ENCODE measurements at regions not wholly inside any gene's neighbourhood (a gene's known extent, or its start where the extent isn't known, plus 50 kb on each side); places are given as distances from the start of the nearest gene placed in this dataset.

DNA sequence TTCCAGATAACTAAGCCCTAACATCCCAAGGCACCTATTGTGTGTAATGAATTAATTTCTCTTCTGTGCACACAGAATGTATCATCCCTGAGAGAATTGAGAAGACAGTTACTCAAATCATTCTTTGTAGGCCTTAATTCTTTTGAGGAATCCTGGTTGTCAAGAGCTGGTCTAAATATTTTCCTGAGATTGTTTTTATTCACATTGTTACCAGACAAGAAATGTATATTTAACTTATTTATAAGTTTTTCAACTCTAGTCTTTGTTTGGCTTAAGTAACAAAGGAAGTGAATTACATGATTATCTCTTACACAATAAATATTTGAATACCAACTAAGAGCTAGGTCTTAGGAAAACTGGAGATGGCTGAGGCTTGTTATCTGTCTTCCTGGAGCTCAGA, 169.4 kb downstream of the DACT1 start:
- dilution Hi-C loops (cut with MboI; ENCODE audit: extremely low pct_ligation_motif_present, low sequenced_read_pairs): no loop called here
- Histone ChIP-seq H3K4me2 (ENCODE audit: control insufficient read depth, extremely low read depth, insufficient read depth, low read depth, low read length) (no peak overlapping the region), H3K4me3 (ENCODE audit: control insufficient read depth in 2 of 3, extremely low read depth in 1 of 3, insufficient read depth in 2 of 3, low read depth in 1 of 3, low read length in 3 of 3) (no peak overlapping the region), H3K9me3 (ENCODE audit: control insufficient read depth, low read depth, low read length) (no peaks in the 10 kb centered on the region), H3K36me3 (ENCODE audit: control insufficient read depth in 2 of 2, extremely low read depth in 1 of 2, insufficient read depth in 2 of 2, low read length in 2 of 2) (no peaks in the 10 kb centered on the region), H3K27me3 (ENCODE audit: control insufficient read depth, extremely low read depth, insufficient read depth, low read length) (no peaks in the 10 kb centered on the region), H4K20me1 (ENCODE audit: control insufficient read depth, extremely low read depth, insufficient read depth, low read length) (no peaks in the 10 kb centered on the region), H2AFZ (ENCODE audit: control insufficient read depth, low read length) (no peak overlapping the region), H3K27ac (ENCODE audit: control insufficient read depth, insufficient read depth, low read length) (no peak overlapping the region), H3K4me1 (ENCODE audit: control insufficient read depth, extremely low read depth, insufficient read depth, low read length) (no peaks in the 10 kb centered on the region), H3K79me2 (ENCODE audit: control insufficient read depth, insufficient read depth, low read length) (no peaks in the 10 kb centered on the region), H3K9me1 (ENCODE audit: control insufficient read depth, extremely low read depth, insufficient read depth, low read length) (no peaks in the 10 kb centered on the region), H3K9ac (ENCODE audit: control insufficient read depth, extremely low read depth, insufficient read depth, low read length) (no peak overlapping the region)
- no peak for TF ChIP-seq EZH2 (IDR thresholded peaks at IDR 0.05; ENCODE audit: low read length)
- TF ChIP-seq, protein P1, sequence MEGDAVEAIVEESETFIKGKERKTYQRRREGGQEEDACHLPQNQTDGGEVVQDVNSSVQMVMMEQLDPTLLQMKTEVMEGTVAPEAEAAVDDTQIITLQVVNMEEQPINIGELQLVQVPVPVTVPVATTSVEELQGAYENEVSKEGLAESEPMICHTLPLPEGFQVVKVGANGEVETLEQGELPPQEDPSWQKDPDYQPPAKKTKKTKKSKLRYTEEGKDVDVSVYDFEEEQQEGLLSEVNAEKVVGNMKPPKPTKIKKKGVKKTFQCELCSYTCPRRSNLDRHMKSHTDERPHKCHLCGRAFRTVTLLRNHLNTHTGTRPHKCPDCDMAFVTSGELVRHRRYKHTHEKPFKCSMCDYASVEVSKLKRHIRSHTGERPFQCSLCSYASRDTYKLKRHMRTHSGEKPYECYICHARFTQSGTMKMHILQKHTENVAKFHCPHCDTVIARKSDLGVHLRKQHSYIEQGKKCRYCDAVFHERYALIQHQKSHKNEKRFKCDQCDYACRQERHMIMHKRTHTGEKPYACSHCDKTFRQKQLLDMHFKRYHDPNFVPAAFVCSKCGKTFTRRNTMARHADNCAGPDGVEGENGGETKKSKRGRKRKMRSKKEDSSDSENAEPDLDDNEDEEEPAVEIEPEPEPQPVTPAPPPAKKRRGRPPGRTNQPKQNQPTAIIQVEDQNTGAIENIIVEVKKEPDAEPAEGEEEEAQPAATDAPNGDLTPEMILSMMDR (optimal IDR thresholded peaks at IDR 0.05 in 1 of 3, IDR thresholded peaks at IDR 0.05 in 1 of 3, conservative IDR thresholded peaks at IDR 0.05 in 1 of 3; ENCODE audit: extremely low read depth in 1 of 3, insufficient read depth in 2 of 3, low read length in 3 of 3): no peak
- FAIRE-seq: no peak
- DNase-seq (ENCODE audit: low read depth, low spot score): no peak

DNA sequence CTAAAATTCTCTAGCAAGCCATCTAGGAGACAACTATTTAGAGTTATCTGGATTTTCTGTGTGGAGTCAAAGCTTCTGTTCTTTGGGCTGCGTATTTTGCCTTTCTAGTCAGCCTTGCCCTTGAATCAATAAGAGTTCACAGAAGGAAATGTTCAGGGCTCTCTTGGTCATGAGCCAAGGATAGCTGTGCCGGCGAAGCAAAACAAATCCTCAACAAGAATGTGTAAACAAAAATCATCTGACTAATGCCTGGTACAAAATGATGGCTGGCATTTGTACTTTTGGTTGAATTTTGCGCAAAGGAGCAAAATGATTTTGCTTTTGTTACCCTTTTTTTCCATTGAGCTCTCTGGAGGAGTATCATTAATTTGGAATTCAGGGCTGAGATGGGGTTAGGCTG, 171.1 kb downstream of the DACT1 start:
- no peaks in the 10 kb centered on the region for H3K9me3 ChIP-seq (ENCODE audit: control insufficient read depth, low read depth, low read length)
- H3K27ac ChIP-seq (ENCODE audit: control insufficient read depth, insufficient read depth, low read length): no peak overlapping the region
- no peak for TF ChIP-seq EZH2 (IDR thresholded peaks at IDR 0.05; ENCODE audit: low read length)
- TF ChIP-seq, protein P1 (optimal IDR thresholded peaks at IDR 0.05 in 1 of 3, IDR thresholded peaks at IDR 0.05 in 1 of 3, conservative IDR thresholded peaks at IDR 0.05 in 1 of 3; ENCODE audit: extremely low read depth in 1 of 3, insufficient read depth in 2 of 3, low read length in 3 of 3): no peak
- dilution Hi-C loops (cut with MboI; ENCODE audit: extremely low pct_ligation_motif_present, low sequenced_read_pairs): no loop called here
- H2AFZ ChIP-seq (ENCODE audit: control insufficient read depth, low read length): no peak overlapping the region
- H3K4me2 ChIP-seq (ENCODE audit: control insufficient read depth, extremely low read depth, insufficient read depth, low read depth, low read length): no peak overlapping the region
- H3K9me1 ChIP-seq (ENCODE audit: control insufficient read depth, extremely low read depth, insufficient read depth, low read length): no peaks in the 10 kb centered on the region
- no peak overlapping the region for H3K4me3 ChIP-seq (ENCODE audit: control insufficient read depth in 2 of 3, extremely low read depth in 1 of 3, insufficient read depth in 2 of 3, low read depth in 1 of 3, low read length in 3 of 3)
- H3K36me3 ChIP-seq (ENCODE audit: control insufficient read depth in 2 of 2, extremely low read depth in 1 of 2, insufficient read depth in 2 of 2, low read length in 2 of 2): no peaks in the 10 kb centered on the region
- no peaks in the 10 kb centered on the region for H4K20me1 ChIP-seq (ENCODE audit: control insufficient read depth, extremely low read depth, insufficient read depth, low read length)
- H3K27me3 ChIP-seq (ENCODE audit: control insufficient read depth, extremely low read depth, insufficient read depth, low read length): no peaks in the 10 kb centered on the region
- no peak overlapping the region for H3K9ac ChIP-seq (ENCODE audit: control insufficient read depth, extremely low read depth, insufficient read depth, low read length)
- H3K79me2 ChIP-seq (ENCODE audit: control insufficient read depth, insufficient read depth, low read length): no peaks in the 10 kb centered on the region
- no peaks in the 10 kb centered on the region for H3K4me1 ChIP-seq (ENCODE audit: control insufficient read depth, extremely low read depth, insufficient read depth, low read length)
- FAIRE-seq: no peak
- no peak for DNase-seq (ENCODE audit: low read depth, low spot score)

Measured in keratinocyte (primary cell).